Adrenal gland (tissue), 5 donors: ENCODE measurements at regions not wholly inside any gene's neighbourhood (a gene's known extent, or its start where the extent isn't known, plus 50 kb on each side); places are given as distances from the start of the nearest gene placed in this dataset.

Source experiments
- POLR2A ChIP-seq, 2 donors: fragments of 450-650 bp; IDR thresholded peaks; one replicate each; pipeline ENCODE4 v1.6.1; 2017; ENCODE audit warnings: antibody characterized with exemption in 2 of 2, mild to moderate bottlenecking in 2 of 2, moderate library complexity in 1 of 2
- TF ChIP-seq, protein P1 (sequence below), 6 experiments: fragments of 450-650 bp in 4 of 6; fragments of 200-600 bp in 2 of 6; sonication (generic) in 1 of 6; IDR thresholded peaks; 1 replicate in 5 of 6; 2 replicates in 1 of 6; pipeline versions ENCODE4 v1.5.1 to v1.8.0; 2016 to 2021; ENCODE audit warnings: antibody characterized with exemption in 6 of 6, mild to moderate bottlenecking in 2 of 6, moderate library complexity in 1 of 6
- donor health status: DM: no; HTN: no; CAD: no.

DNA sequence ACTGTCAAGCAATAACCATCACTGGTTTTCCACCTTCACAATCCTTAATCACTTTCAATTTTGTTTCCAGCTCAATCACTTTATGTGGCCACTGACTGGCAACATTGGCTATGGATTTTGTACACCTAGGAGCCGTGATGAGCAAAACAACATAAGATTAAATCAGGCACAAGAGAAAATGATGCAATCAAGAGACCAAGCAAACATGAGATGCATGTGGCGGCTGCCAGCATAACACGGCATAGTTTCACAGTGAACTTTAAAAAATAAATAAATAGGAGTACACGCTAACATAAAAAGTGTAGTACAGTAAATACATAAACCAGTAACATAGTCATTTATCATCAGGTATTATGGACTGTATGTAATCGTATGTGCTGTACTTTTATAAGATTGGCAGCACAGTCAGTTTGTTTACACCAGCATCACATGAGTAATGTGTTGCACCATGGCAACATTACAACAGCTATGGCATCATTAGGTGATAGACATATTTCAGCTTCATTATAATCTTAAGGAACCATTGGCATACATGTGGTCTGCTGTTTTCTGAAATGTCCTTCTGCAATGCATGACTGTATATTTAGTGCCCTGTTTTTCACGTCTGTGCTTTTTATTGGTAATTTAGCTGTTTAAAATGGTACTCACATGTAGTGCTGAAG lies 83.3 kb upstream of the PRDM11 start:
- TF ChIP-seq, protein P1, sequence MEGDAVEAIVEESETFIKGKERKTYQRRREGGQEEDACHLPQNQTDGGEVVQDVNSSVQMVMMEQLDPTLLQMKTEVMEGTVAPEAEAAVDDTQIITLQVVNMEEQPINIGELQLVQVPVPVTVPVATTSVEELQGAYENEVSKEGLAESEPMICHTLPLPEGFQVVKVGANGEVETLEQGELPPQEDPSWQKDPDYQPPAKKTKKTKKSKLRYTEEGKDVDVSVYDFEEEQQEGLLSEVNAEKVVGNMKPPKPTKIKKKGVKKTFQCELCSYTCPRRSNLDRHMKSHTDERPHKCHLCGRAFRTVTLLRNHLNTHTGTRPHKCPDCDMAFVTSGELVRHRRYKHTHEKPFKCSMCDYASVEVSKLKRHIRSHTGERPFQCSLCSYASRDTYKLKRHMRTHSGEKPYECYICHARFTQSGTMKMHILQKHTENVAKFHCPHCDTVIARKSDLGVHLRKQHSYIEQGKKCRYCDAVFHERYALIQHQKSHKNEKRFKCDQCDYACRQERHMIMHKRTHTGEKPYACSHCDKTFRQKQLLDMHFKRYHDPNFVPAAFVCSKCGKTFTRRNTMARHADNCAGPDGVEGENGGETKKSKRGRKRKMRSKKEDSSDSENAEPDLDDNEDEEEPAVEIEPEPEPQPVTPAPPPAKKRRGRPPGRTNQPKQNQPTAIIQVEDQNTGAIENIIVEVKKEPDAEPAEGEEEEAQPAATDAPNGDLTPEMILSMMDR (IDR thresholded peaks at IDR 0.05) = no peak
- no peak for TF ChIP-seq POLR2A (IDR thresholded peaks at IDR 0.05)
